ENCODE measurements at regions not wholly inside any gene's neighbourhood (a gene's known extent, or its start where the extent isn't known, plus 50 kb on each side); places are given as distances from the start of the nearest gene placed in this dataset.

DNA sequence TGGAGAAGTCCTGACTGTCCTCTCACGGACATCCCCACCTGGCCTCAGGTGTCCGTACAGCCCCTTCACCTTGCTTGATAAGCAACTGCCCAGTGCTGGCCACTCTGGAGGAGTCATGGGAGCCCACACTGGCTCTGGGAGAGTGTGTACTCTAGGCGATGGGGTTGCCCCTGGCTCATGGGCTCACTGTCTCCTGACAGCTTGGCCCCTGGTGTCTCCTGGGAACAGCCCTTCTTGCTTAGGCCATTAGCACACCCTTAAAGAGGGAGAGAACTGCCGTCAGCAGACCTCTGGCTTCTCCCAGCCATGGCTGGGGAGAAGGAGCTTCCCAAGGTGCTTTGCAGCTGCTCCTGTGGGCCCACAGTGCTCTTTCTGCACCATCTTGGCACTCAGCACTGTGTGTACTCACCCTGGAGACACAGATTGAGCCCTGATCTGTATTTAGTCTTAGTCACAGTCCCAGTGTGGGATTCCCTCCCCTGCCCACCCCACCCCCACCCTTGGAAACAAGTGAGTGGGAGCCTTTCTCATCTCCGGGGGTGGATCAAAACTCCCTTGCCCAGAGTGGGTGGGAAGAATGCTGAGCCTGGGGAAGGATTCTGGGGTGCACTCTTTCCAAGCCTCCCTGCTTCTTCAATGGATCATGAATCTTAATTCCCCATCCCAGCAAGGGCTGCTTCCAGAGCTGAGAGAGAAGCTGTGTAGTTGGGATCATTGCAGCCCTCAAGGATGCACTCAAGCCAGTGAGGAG is 83.5 kb upstream of the ADPGK start:
- H3K9me3 ChIP-seq (ENCODE audit: control insufficient read depth, insufficient read depth, low read length), result no peaks in the 10 kb centered on the region
- Mint-ChIP-seq H3K27me3 (ENCODE audit: low read depth in 2 of 2) (peaks cover 8 to 9% of the 10 kb centered on the region in 2 donors), H3K4me1 (no peaks in the 10 kb centered on the region), H3K4me3 (no peak overlapping the region), H3K9me3 (no peaks in the 10 kb centered on the region), H3K27ac (no peak overlapping the region), H3K36me3 (no peaks in the 10 kb centered on the region)
- ATAC-seq, result no peak
- no peaks in the 10 kb centered on the region for H3K36me3 ChIP-seq (ENCODE audit: control insufficient read depth, insufficient read depth, low read length)
- H3K4me3 ChIP-seq (ENCODE audit: low read length), result no peak overlapping the region
- intact Hi-C loops (cut with micrococcal nuclease), result no loop called here
- no peaks in the 10 kb centered on the region for H3K27me3 ChIP-seq (ENCODE audit: control insufficient read depth, insufficient read depth, low read length)
- DNase-seq, result no peak
- H3K27ac ChIP-seq (ENCODE audit: low read length), result no peak overlapping the region
- 93% methylated on average over 4 of the region's 5 CpGs for WGBS (ENCODE audit: insufficient coverage)
- TF ChIP-seq, protein P1, sequence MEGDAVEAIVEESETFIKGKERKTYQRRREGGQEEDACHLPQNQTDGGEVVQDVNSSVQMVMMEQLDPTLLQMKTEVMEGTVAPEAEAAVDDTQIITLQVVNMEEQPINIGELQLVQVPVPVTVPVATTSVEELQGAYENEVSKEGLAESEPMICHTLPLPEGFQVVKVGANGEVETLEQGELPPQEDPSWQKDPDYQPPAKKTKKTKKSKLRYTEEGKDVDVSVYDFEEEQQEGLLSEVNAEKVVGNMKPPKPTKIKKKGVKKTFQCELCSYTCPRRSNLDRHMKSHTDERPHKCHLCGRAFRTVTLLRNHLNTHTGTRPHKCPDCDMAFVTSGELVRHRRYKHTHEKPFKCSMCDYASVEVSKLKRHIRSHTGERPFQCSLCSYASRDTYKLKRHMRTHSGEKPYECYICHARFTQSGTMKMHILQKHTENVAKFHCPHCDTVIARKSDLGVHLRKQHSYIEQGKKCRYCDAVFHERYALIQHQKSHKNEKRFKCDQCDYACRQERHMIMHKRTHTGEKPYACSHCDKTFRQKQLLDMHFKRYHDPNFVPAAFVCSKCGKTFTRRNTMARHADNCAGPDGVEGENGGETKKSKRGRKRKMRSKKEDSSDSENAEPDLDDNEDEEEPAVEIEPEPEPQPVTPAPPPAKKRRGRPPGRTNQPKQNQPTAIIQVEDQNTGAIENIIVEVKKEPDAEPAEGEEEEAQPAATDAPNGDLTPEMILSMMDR (IDR thresholded peaks at IDR 0.05), result no peak
- H3K4me1 ChIP-seq (ENCODE audit: control insufficient read depth, insufficient read depth, low read length), result no peaks in the 10 kb centered on the region

DNA sequence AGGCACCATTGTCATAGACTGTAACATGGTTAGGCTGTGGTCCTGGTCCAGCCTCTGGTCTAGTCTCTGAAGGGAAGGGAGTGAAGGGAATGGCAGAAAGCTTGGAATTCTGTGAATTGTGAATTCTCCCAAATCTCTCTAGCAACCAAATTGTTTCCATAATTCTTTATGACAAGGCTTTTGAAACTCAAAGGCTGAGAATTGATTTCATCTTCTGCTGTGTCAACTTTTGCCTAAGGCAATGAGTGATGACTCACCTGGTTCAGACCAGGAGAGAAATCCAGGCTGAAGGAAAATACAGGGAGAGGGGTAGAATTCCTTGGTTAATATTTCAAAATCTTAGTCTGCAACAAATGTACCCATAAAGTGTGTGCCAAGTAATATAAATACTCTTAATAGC is 82.6 kb upstream of the ADPGK start:
- Mint-ChIP-seq H3K9me3 (no peaks in the 10 kb centered on the region), H3K27me3 (ENCODE audit: low read depth in 2 of 2) (peaks cover 8 to 16% of the 10 kb centered on the region in 2 donors), H3K4me3 (no peak overlapping the region), H3K36me3 (no peaks in the 10 kb centered on the region), H3K4me1 (no peaks in the 10 kb centered on the region), H3K27ac (no peak overlapping the region)
- Histone ChIP-seq H3K27ac (ENCODE audit: low read length) (no peak overlapping the region), H3K9me3 (ENCODE audit: control insufficient read depth, insufficient read depth, low read length) (no peaks in the 10 kb centered on the region), H3K4me3 (ENCODE audit: low read length) (no peak overlapping the region), H3K4me1 (ENCODE audit: control insufficient read depth, insufficient read depth, low read length) (no peaks in the 10 kb centered on the region), H3K27me3 (ENCODE audit: control insufficient read depth, insufficient read depth, low read length) (no peaks in the 10 kb centered on the region), H3K36me3 (ENCODE audit: control insufficient read depth, insufficient read depth, low read length) (no peaks in the 10 kb centered on the region)
- no peak for DNase-seq
- no peak for ATAC-seq
- intact Hi-C loops (cut with micrococcal nuclease), result no loop called here
- TF ChIP-seq, protein P1 (IDR thresholded peaks at IDR 0.05), result no peak

DNA sequence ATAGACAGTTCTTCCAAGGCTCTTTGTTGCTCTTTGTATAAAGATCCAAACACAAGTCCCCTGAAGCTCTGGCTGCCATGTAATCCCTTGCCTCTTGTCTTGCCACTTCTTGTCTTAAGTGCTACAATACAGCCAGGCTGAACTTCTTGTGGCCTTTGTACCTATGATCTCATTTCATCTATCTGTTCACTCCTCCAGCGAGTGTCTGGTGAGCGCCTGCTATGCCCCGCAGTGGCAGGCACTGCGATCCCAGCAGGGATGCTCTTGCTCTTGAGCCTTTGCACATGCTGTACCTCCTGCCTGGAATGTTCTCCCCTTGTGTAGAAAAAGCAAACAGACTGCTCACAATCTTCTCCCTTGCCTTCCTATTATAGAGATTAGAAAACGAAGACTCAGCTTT is 81.9 kb upstream of the ADPGK start:
- TF ChIP-seq, protein P1 (IDR thresholded peaks at IDR 0.05), result no peak
- H3K36me3 Mint-ChIP-seq, result no peaks in the 10 kb centered on the region
- no peaks in the 10 kb centered on the region for H3K9me3 Mint-ChIP-seq
- Histone ChIP-seq H3K4me1 (ENCODE audit: control insufficient read depth, insufficient read depth, low read length) (no peaks in the 10 kb centered on the region), H3K4me3 (ENCODE audit: low read length) (no peak overlapping the region), H3K27ac (ENCODE audit: low read length) (no peak overlapping the region), H3K27me3 (ENCODE audit: control insufficient read depth, insufficient read depth, low read length) (no peaks in the 10 kb centered on the region), H3K9me3 (ENCODE audit: control insufficient read depth, insufficient read depth, low read length) (no peaks in the 10 kb centered on the region), H3K36me3 (ENCODE audit: control insufficient read depth, insufficient read depth, low read length) (no peaks in the 10 kb centered on the region)
- H3K27ac Mint-ChIP-seq, result no peak overlapping the region
- ATAC-seq, result no peak
- H3K27me3 Mint-ChIP-seq (ENCODE audit: low read depth in 2 of 2), result peaks cover 8 to 19% of the 10 kb centered on the region in 2 donors
- no peak overlapping the region for H3K4me3 Mint-ChIP-seq
- DNase-seq, result no peak
- 92% methylated on average over 5 of the region's 5 CpGs for WGBS (ENCODE audit: insufficient coverage)
- H3K4me1 Mint-ChIP-seq, result no peaks in the 10 kb centered on the region
- intact Hi-C loops (cut with micrococcal nuclease), result no loop called here

GRCh38 chr15:72864681-72865080 is 81.1 kb upstream of the ADPGK start:
- Histone ChIP-seq H3K27ac (ENCODE audit: low read length) (no peak overlapping the region), H3K27me3 (ENCODE audit: control insufficient read depth, insufficient read depth, low read length) (no peaks in the 10 kb centered on the region), H3K36me3 (ENCODE audit: control insufficient read depth, insufficient read depth, low read length) (no peaks in the 10 kb centered on the region), H3K4me3 (ENCODE audit: low read length) (no peak overlapping the region), H3K4me1 (ENCODE audit: control insufficient read depth, insufficient read depth, low read length) (no peaks in the 10 kb centered on the region), H3K9me3 (ENCODE audit: control insufficient read depth, insufficient read depth, low read length) (no peaks in the 10 kb centered on the region)
- DNase-seq (no peak), ATAC-seq (no peak)
- intact Hi-C loops (cut with micrococcal nuclease), result no loop called here
- Mint-ChIP-seq H3K36me3 (no peaks in the 10 kb centered on the region), H3K27me3 (ENCODE audit: low read depth in 2 of 2) (peaks cover 8 to 19% of the 10 kb centered on the region in 2 donors), H3K9me3 (no peaks in the 10 kb centered on the region), H3K4me3 (no peak overlapping the region), H3K27ac (no peak overlapping the region), H3K4me1 (no peaks in the 10 kb centered on the region)
- TF ChIP-seq, protein P1 (IDR thresholded peaks at IDR 0.05), result no peak
- 90% methylated on average over 3 of the region's 4 CpGs for WGBS (ENCODE audit: insufficient coverage)

All from natural killer cell (primary cell).